ENCODE measurements at regions not wholly inside any gene's neighbourhood (a gene's known extent, or its start where the extent isn't known, plus 50 kb on each side); places are given as distances from the start of the nearest gene placed in this dataset.

- TF ChIP-seq CTCF (IDR thresholded peaks at IDR 0.05; ENCODE audit: insufficient read depth, low read depth, low read length) = no peak
- H3K4me3 ChIP-seq (ENCODE audit: low read depth, low read length) = no peak overlapping the region
- peak; percentile 70 for DNase-seq (ENCODE audit: low read depth)
These were observed 73.0 kb upstream of the SMIM21 start for GRCh38 chr18:75500545-75500944.

- DNase-seq (ENCODE audit: low read depth) = peak; percentile 44
- no peak overlapping the region for H3K4me3 ChIP-seq (ENCODE audit: low read depth, low read length)
- no peak for TF ChIP-seq CTCF (IDR thresholded peaks at IDR 0.05; ENCODE audit: insufficient read depth, low read depth, low read length)
These were observed 70.2 kb upstream of the SMIM21 start for GRCh38 chr18:75497576-75498235.

- no peak overlapping the region for H3K4me3 ChIP-seq (ENCODE audit: low read depth, low read length)
- no peak for DNase-seq (ENCODE audit: low read depth)
- TF ChIP-seq CTCF (IDR thresholded peaks at IDR 0.05; ENCODE audit: insufficient read depth, low read depth, low read length) = no peak
These were observed 68.6 kb upstream of the SMIM21 start for GRCh38 chr18:75496151-75496550.

GRCh38 chr18:75492852-75493251 lies 65.3 kb upstream of the SMIM21 start:
- DNase-seq (ENCODE audit: low read depth) = no peak
- TF ChIP-seq CTCF (IDR thresholded peaks at IDR 0.05; ENCODE audit: insufficient read depth, low read depth, low read length) = no peak
- H3K4me3 ChIP-seq (ENCODE audit: low read depth, low read length) = no peak overlapping the region

GRCh38 chr18:75491361-75491760 lies 63.9 kb upstream of the SMIM21 start:
- TF ChIP-seq CTCF (IDR thresholded peaks at IDR 0.05; ENCODE audit: insufficient read depth, low read depth, low read length) = no peak
- DNase-seq (ENCODE audit: low read depth) = peak; percentile 29
- no peak overlapping the region for H3K4me3 ChIP-seq (ENCODE audit: low read depth, low read length)

GRCh38 chr18:75489493-75490190 lies 62.1 kb upstream of the SMIM21 start:
- peak; percentile 91 for DNase-seq (ENCODE audit: low read depth)
- no peak for TF ChIP-seq CTCF (IDR thresholded peaks at IDR 0.05; ENCODE audit: insufficient read depth, low read depth, low read length)
- H3K4me3 ChIP-seq (ENCODE audit: low read depth, low read length) = no peak overlapping the region

Data from fibroblast of villous mesenchyme (primary cell).